ENCODE measurements at regions not wholly inside any gene's neighbourhood (a gene's known extent, or its start where the extent isn't known, plus 50 kb on each side); places are given as distances from the start of the nearest gene placed in this dataset.

DNA sequence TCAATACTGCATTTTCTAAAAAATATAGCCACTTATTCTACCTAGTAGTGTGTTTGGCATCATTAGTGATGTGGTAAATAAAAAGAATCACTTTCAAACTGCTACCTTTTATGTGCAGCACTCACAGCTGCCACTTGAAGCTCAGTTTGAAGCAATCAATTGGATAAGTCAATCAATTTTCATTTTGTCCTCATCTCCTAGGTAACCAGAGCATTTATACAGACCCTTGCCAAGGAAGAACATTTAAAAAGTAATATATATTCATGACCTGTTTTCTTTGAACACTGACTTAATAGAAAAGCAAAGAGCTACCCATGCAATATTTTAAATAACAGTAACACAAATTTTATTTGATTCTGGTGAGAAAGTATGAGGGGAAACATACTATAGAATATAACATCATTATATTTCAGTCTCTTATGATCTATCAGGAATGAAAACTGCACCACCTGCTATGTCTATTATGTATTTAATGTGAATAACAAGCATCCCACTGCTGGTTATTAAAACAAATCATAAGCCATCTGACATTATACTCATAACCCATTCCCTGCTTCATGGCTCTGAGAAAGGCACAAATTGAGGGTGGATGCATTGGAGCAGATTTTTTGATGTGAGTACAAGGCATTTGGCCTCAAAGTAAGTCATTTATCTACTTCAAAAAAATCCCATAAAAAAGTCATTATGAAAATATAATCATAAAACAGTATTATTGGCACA, 168.4 kb upstream of the C21orf91 start:
- DNase-seq (ENCODE audit: extremely low read depth, low read depth), result no peak

DNA sequence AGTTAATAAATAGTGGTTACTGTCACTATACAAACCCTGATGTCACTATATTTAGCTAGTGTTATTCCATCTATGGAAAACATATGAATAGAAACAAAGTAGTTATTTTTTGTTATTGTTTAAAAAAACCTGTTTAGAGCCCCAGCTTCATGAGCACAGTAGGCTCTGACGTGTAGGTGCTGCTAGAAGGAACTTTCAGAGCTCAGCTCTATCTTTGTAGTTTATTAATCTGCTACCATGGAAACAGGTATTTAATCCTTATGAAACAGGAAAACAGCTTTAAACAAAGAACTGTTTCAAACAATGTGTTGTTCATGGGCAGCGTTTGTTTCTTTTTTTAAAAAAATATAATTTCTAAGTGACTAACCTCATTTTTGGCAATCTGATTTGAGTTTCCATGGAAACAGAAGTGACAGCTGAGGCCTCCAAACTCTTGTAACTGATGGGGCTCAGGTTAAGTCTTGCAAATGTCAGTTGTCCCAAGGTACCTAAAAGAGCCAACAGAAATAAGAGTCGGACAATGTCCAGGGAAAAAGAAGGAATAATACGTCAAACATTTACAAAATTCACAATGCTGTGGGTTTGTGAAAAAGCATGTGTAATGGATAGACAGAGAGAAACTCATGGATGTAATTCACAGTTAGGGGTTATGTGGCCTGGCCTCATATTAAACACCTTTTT, 162.0 kb upstream of the C21orf91 start:
- no peak for DNase-seq (ENCODE audit: extremely low read depth, low read depth)

DNA sequence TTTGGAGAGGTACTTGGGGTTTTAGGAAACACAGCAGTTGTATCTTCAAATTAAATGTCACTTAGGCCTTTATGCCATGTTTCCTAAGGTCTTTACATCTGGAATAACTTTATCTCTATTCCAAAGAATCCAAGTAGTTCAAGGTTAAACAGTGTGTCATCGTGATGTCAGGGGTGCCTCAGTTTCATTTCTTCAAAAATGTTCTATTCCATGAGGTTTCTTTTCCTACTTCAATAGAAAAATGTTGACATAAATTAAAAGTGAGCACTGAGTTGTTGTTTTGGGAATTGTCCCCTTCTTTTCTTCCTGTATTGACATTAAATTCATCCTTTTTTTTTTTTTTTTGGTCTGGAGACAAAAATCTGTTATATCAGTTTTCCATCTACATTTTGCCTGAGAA, 160.6 kb upstream of the C21orf91 start:
- no peak for DNase-seq (ENCODE audit: extremely low read depth, low read depth)

DNA sequence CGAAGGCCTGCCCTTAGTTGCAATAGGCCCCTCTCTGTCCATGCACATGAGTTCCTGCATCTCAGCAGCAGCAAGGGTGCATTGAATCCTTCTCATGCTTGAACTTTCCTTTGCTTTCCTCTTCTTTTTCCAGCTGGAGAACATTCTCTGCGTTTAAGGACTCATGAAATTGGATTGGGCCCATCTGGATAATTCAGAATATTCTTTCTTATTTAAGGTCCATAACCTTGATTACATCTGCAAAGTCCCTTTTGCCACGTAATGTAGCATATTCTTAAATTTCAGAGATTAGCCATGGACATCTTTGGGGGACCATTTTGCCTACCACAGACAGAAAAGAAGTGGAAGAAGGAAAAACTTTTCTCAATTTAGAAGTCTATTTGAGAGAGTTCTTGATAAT, 159.7 kb upstream of the C21orf91 start:
- no peak for DNase-seq (ENCODE audit: extremely low read depth, low read depth)

DNA sequence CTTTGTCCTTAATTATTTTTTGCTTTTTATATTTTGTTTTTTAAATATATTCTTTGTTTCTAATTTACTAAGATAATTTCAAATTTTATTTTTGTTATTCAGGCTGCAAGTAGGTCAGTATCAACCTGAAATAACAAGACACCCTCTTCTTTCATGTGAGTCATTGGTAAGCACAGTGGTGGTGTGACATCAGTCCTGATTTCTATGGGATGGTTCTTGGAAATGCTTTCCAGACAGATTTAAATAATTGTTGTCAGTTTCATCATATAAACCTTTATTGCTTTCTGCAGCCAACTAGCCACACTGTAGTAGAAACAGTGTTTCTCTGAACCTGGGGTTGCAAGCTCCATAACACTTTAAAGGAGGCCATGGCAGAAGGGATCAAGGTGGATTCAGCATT, 157.5 kb upstream of the C21orf91 start:
- DNase-seq (ENCODE audit: extremely low read depth, low read depth), result no peak

DNA sequence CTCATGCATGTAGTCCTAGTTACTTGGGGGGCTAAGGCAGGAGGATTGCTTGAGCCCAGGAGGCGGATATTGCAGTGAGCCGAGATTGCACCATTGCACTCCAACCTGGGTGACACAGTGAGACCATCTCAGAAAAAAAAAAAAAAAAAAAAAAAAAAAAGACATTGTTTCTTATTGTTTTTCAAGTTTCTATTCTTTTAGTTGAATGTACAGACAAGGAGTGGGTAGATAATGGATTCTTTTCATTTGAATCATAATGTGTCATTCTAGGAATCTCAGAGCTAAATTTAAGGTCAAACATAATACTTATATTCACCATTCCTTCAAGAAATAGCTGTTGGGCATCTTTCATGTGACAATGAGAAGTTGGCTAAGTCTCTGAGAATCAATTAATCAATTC, 157.0 kb upstream of the C21orf91 start:
- no peak for DNase-seq (ENCODE audit: extremely low read depth, low read depth)

DNA sequence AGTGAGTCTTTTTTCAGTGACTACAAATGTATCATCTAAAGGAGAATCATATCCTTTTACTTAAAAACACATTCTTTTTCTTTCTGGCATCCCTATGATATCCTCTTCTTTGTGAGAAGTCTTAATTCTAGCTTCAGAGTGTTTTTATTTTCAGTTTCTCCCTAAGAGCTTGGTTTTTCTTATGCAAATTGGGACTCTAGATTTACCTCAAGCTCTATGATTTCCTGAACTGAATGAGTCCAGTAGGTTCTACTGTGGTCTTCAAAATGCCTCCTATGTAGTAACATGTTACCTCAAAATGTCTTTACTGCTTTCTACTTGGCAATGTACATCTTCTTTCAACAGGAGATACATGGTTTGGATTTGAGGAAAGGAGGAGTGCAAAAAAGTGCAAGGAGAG, 148.2 kb upstream of the C21orf91 start:
- DNase-seq (ENCODE audit: extremely low read depth, low read depth), result no peak

DNA sequence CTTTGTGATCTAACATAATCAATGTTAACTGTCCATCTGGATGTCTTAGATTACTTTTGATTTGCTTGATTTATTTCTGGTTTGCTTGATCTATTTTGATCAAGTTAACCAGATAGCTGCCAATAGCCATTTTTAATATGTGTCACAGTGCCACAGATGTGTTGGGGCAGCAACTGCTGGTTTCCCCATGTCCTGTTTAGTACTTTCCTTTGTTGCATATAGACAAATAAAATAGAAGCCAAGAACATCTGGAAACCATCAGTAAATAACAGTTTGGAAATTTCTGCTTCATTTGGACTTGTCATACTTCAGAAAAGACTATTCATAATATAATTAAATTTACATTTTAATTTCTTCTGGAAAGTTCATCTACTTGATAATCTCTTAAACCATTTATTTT, 145.6 kb upstream of the C21orf91 start:
- DNase-seq (ENCODE audit: extremely low read depth, low read depth), result no peak

DNA sequence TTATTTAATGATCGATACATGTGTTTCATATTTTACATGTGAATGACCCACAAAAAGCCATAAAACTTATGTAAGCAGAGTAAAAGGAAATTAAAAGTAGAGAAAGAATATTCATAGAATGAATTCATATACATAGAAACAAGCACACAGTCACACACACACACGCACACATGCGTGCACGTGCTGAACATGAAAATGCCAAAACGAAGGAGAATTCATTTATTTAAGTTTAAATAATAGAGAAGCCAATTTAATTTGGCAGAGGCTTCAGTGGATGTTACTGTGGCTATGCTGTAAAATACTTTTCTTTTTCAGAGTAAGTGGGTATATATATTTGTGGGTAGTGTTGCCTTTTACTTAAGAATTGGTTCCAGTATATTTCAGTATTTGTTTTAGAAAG, 145.0 kb upstream of the C21orf91 start:
- DNase-seq (ENCODE audit: extremely low read depth, low read depth), result no peak

DNA sequence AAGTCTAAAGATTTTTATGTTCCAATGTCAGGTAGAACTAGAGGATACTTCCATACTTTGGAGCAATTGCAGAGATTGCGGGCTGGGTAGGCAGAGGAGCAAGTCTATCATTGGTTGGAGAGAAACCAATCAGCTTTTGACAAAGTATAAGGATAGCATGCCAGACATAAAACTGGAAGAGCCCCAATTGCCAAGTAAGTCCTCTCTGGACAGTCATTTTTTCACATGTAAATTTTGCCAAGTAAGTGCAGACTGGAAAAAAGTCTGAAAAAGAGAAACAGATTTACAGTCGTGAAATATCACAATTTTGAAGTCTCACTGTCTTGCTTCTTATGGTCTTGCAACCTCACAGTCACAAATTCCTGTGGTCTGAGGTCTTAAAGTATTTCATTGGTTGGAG, 131.4 kb upstream of the C21orf91 start:
- DNase-seq (ENCODE audit: extremely low read depth, low read depth), result no peak

DNA sequence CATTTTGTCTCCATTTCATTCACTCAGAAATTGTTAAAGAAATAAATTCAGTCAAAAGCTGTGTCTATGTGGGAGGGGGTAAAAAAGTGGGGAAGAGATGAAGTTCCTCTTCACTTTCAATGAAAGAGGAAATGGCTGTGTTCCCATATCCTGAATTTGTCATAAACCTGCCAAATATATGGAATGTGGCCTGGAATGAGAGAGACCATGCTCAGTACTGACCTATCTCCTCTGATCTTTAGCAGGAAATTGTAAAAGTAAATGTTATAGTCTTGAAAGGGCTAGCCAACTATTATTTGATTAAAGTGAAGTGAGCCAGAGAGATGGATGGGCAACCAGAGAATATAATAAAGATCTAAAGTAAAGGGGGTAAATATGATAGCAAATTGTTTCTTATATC, 130.3 kb upstream of the C21orf91 start:
- DNase-seq (ENCODE audit: extremely low read depth, low read depth), result no peak

DNA sequence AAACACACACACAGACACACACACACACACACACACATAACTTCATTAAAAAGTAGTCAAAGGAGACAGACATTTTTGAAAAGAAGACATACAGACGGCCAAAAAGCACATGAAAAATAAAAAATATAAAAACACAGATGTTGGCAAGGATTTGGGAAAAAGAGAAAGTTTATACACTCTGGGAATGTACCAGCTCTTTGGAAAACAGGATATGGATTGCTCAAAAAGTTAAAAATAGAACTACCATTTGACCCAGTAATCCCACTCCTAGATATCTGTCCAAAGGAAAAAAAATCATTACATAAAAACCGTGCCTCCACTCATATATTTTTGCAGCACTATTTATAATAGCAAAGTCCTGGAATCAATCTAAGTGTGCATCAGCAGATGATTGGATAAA, 128.4 kb upstream of the C21orf91 start:
- DNase-seq (ENCODE audit: extremely low read depth, low read depth), result no peak

DNA sequence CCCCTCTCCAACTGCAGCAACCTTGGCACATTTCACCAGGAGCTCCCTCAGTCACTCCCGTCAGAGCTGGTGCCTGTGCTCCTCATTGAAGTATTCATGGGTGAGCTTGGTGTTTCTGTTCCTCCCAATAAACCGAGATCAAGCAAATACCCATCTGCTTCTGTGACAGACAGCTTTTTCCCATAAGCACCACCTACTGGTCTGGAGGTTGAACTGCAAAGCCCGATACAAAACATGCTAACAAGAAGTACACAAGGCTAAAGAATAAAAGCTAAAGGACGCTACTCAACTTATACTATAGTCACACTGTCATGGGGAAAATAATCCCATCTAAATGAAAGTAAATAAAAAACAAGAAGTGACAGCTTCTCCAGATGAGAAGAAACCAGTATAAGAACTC, 111.9 kb upstream of the C21orf91 start:
- DNase-seq (ENCODE audit: extremely low read depth, low read depth), result no peak

DNA sequence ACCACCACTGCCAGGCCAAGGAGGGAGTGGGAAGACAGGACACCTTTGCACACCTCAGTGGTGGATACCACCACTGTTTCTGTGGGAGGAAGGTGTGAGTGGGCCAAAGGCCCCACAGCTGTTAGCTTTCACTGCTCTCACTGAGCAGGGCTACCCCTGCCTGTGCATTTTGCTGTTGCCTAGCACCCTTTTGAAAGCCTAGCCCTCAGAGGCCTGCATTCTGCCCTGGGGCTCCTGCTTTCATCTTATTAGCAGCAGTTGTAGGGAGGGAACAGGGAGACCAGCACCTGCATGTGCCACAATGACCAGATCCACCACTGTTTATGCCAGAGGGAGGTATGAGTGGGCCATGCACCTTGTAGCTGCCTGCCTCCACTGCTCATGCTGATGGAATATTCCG, 110.9 kb upstream of the C21orf91 start:
- DNase-seq (ENCODE audit: extremely low read depth, low read depth), result no peak

DNA sequence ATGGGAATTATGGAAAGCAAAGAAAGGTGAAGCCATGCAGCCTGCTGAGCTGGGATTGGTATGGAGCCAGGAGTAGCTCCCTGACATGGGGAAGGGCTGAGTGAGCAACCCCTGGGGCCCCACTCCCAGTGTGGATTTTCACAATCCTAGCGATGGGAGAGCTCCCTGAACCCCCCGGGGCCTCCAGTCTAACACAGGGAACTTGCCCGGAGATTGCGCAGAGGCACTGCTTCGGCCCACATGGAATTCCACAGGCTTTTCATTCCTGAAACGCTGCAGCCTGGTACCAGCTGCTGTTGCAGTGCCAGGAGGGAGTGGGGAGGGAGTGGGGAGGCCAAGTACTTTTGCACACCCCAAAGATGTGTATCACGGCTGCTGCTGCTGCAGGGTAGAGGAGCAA, 110.4 kb upstream of the C21orf91 start:
- no peak for DNase-seq (ENCODE audit: extremely low read depth, low read depth)

DNA sequence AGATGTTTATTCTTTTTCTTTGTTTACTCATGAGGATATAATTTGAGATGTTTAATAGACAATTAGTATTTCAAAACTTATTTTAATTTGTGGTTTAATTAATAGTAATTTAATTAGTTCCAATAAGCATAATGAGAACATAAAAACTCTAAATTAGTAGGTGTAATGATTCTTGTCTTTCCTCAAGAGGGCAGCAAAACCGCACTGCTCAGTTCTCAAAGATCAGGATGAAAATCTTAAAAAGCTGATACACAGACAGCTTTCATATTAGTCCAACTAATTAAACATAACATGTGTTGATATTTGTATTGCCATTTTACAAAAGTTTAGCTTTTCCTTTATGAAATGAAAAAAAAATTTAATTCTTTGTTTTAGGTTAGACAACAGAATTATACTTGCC, 106.7 kb upstream of the C21orf91 start:
- DNase-seq (ENCODE audit: extremely low read depth, low read depth), result peak; percentile 5

DNA sequence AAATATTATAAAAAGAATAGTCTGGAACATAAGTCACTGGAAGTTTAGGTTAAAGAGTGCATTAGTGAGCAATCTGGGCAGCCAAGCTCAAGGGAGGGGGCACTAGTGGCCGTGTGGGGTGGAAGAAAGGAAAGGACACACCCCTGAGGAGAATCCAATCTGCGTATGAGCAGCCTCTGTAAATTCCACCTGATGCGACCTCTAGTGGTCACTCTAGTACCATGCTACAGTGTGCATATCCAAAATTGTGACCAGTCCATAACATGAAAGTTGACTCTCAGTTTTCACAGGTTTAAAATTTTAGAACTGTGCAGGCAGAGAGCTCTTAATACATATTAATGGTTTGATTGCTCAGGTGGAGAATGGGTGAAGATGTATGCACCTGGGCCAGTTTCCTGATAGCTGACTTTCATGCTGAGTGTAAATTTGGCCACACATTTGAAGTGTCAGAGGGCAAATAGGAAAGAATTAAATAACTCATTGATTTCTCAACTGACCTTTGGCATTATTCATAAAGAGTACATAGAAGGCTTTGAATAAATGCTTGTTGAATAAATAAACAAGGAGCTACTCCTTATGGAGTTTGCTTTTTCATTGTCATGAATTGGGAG, 105.9 kb upstream of the C21orf91 start:
- peak; percentile 56 for DNase-seq (ENCODE audit: extremely low read depth, low read depth)

DNA sequence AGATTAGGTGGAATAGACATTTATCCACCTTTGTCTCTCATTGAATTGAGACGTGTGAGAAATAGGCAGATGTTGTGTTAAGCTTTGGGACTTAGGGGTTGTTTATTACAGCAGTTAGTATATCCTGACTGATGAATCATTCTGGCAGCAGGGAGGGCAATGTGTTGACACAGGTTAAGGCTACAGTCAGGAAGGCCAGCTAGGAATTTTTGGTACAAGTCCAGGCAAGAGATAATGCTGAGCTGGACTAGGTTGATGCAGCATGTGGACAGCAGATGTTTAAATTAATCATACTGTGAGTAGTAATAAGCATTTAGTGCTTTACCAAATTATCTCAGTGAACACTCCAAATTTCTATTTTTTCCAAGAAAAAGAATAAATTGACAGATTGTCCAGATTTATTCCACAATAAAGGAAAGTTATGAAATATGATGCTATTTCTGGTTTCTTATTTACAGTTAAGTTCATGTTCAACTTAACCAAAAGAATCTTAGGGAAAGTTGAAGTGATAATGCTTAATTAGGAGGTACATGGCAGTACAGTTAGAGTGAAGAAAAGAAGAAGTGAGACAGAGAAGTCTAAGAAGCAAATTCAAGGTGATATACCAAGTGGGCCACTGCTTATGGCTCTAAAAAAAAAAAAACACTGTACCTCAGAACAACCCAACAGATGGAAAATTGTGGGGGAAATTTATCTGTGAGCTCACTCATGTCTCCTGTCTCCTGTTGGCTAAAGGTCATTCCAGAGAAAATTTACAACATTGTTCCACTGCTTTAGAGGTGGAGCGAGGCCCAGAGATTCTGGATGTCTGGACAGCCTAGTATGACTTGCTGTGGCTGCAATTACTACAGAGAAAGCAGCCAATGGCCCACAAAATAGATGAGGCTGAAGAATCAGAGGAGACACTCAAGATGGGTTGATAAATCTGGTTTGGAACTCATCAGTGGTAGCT, 102.7 kb upstream of the C21orf91 start:
- no peak for DNase-seq (ENCODE audit: extremely low read depth, low read depth)

DNA sequence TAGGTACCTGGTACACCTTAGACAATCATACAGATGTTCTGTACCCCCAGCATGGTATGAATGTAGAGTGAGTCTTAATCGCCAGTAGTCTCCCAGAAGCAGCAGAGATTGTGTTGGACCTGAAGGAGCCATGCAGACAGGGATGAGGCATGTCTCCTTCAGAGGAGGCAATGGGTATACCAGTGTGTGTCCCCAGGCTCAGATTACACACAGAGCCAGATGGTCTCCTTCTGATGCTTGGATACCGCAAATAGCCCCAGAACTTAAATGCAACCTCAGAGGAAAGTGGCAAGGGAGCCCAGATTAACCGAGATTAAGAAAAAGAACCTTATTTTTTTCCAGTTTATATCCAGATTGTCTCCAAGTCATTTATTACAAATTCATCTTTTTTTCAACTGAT, 96.8 kb upstream of the C21orf91 start:
- no peak for DNase-seq (ENCODE audit: extremely low read depth, low read depth)

DNA sequence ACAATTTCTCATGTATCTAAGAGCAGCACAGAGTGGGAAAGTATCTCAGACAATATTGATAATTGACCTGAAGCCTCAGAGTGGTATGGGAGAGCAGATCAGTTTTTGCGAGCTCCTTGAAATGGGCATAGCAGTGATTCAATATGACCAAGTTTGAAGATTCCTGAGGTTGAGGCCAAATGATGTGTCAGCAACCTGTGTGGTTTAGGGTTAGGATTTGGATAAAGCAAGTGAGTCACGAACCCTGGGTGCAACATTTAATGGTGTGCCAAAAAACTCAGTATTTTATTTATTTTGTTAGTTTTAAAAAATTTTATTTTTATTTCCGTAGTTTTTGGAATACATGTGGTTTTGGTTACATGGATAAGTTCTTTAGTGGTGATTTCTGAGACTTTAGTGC, 92.5 kb upstream of the C21orf91 start:
- DNase-seq (ENCODE audit: extremely low read depth, low read depth), result no peak

Measured in NCI-H460 (cell line).